22Rv1 (cell line): ENCODE measurements at regions not wholly inside any gene's neighbourhood (a gene's known extent, or its start where the extent isn't known, plus 50 kb on each side); places are given as distances from the start of the nearest gene placed in this dataset.

ENCODE experiments used
- H3K27ac ChIP-seq: fragments of 450-650 bp; 2 replicates; pipeline ENCODE4 v1.5.1; 2017
- ZFX ChIP-seq: fragments of 450-650 bp; IDR thresholded peaks from 2 replicates; pipeline ENCODE4 v1.6.1; 2017; ENCODE audit warnings: antibody characterized with exemption, borderline replicate concordance
- TF ChIP-seq, protein P1 (sequence below): fragments of 450-650 bp; IDR thresholded peaks from 2 replicates; pipeline ENCODE4 v1.5.1; 2017; ENCODE audit warnings: mild to moderate bottlenecking

DNA sequence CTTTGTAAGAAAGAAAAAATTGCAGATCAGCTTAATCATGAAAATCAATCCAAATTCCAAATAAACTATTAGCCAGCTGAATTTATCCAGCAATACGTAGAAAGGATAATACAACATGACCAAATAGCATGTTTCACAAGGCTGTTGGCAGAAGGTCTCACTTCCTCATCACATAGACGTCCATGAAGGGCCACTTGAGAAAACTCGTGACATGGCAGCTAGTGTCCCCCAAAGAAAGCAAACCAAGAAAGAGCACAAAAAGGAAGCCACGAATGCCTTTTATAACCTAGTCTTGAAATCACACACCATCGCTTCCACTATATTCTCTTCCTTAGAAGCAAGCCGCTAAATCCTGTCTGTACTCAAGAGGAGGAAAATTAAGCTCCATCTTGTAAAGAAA is 105.6 kb upstream of the NRBF2 start:
- no peak for TF ChIP-seq ZFX
- H3K27ac ChIP-seq = no peak overlapping the region

DNA sequence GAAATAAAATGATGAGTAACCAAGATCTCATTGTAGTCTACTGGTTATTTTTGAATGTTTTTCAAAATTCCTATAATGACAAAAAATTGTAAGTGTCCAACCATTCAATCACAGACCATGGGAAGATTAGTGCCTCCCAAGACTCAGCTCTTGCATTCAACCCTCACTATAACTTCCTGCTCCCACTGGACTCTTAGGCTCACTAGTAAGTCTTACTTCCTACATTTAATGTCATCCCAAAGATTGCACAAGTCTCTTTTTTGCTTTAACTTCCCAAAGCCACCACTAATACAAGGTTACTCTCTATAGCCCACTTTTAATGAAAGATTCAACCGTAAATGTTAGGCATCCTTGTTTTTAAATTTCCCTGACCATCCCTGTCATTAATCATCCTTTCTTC is 111.9 kb upstream of the NRBF2 start:
- TF ChIP-seq, protein P1, sequence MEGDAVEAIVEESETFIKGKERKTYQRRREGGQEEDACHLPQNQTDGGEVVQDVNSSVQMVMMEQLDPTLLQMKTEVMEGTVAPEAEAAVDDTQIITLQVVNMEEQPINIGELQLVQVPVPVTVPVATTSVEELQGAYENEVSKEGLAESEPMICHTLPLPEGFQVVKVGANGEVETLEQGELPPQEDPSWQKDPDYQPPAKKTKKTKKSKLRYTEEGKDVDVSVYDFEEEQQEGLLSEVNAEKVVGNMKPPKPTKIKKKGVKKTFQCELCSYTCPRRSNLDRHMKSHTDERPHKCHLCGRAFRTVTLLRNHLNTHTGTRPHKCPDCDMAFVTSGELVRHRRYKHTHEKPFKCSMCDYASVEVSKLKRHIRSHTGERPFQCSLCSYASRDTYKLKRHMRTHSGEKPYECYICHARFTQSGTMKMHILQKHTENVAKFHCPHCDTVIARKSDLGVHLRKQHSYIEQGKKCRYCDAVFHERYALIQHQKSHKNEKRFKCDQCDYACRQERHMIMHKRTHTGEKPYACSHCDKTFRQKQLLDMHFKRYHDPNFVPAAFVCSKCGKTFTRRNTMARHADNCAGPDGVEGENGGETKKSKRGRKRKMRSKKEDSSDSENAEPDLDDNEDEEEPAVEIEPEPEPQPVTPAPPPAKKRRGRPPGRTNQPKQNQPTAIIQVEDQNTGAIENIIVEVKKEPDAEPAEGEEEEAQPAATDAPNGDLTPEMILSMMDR = no peak
- no peak for TF ChIP-seq ZFX
- H3K27ac ChIP-seq = no peak overlapping the region

- TF ChIP-seq ZFX = no peak
- TF ChIP-seq, protein P1 = no peak
- no peak overlapping the region for H3K27ac ChIP-seq
These were observed 119.4 kb upstream of the NRBF2 start for GRCh38 chr10:63013755-63014154.

DNA sequence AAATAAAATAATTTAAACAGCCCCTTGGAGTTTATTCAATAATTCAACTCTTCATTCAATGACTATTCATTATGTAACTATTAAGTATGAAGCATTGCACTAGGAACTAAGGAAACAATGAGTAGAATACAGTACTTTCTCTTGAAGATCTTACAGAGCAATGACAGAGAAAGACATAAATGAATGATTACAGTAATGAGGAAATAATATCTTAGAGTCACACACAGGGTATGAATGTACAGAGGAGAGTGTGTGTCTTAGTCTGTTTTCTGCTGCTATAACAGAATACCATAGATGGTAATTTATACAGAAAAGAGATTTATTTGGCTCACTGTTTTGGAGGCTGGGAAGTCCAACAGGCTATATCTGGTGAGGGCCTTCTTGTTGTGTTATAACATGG is 120.5 kb upstream of the NRBF2 start:
- TF ChIP-seq, protein P1 = no peak
- no peak for TF ChIP-seq ZFX
- no peak overlapping the region for H3K27ac ChIP-seq

GRCh38 chr10:63010203-63010602 is 122.9 kb upstream of the NRBF2 start:
- TF ChIP-seq ZFX = no peak
- TF ChIP-seq, protein P1 = no peak
- no peak overlapping the region for H3K27ac ChIP-seq

DNA sequence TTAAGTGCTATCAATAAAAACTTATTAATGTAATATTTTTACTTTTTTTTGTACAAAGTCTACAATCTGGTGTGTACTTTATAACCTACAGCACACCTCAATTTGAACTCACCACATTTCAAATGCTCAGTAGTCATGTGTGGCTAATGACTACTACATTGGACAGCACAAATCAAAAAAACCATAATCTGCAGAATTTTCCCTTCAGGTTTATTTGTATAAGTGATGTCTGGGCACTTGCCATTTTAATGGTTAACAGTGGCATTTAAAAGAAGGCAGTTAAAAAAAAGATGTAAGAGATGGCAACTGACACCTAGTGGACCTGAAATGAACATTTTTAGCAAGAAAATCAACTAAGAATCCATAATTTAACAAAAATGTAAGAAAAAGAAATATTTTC is 124.6 kb upstream of the NRBF2 start:
- no peak overlapping the region for H3K27ac ChIP-seq
- TF ChIP-seq, protein P1 = no peak
- TF ChIP-seq ZFX = no peak

- TF ChIP-seq, protein P1 = no peak
- no peak for TF ChIP-seq ZFX
- no peak overlapping the region for H3K27ac ChIP-seq
These were observed 126.0 kb upstream of the NRBF2 start for GRCh38 chr10:63007112-63007511.

DNA sequence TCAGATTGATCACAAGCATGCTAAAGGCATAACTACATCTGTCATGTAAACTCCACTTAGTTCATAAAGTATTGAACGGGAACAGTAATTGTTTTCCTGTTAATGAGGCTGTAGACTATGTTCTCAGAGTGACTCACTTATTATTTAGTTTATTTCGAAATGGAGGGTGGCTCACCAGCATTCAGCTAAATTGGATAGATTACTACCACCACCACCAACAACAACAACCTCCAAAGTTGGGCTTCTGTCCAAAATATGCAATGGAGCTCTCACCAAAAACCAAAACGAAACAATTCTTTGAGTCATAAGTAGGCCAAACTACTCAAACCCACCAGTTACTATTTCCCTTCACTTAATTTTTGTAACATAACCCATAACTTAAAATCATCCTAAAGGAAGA is 127.9 kb upstream of the NRBF2 start:
- H3K27ac ChIP-seq = no peak overlapping the region
- TF ChIP-seq, protein P1 = no peak
- TF ChIP-seq ZFX = no peak
